ENCODE measurements at regions not wholly inside any gene's neighbourhood (a gene's known extent, or its start where the extent isn't known, plus 50 kb on each side); places are given as distances from the start of the nearest gene placed in this dataset.

- TF ChIP-seq CTCF (conservative IDR thresholded peaks at IDR 0.05 in 1 of 2, IDR thresholded peaks at IDR 0.05 in 1 of 2; ENCODE audit: low read depth in 1 of 2, low read length in 2 of 2) (no peak), EZH2 (IDR thresholded peaks at IDR 0.05; ENCODE audit: low read length, missing control alignments) (no peak)
Observed at GRCh38 chr10:78794736-78795455, 273.9 kb upstream of the ZMIZ1 start.
